ENCODE measurements at regions not wholly inside any gene's neighbourhood (a gene's known extent, or its start where the extent isn't known, plus 50 kb on each side); places are given as distances from the start of the nearest gene placed in this dataset.
"Not testable (repeated sequence)": the region's sequence is repeated elsewhere in the genome, so short reads cannot be mapped to it uniquely, and the experiment has no call there.

- no peak for DNase-seq (ENCODE audit: low read depth in 4 of 4, low spot score in 2 of 4)
Observed at GRCh38 chr3:176879710-176880109, 317.6 kb downstream of the TBL1XR1 start.

DNA sequence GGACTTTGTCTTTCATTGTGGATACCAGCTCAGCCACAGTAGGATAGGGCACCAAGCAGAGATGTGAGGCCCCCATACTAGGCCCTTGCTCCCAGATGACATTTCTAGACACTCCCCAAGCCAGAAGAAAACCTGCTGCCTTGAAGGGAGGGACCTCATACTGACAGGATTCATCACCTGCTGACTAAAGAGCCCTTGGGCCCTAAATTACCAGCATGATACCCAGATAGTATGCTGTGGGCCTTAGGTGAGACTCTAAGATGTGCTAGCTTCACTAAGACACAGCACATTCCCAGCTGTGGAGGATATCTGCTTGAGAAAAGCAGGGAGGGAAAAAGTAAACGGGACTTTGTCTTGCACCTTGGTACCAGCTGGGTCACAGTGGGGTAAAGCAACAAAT, 324.0 kb downstream of the TBL1XR1 start:
- no peak for DNase-seq (ENCODE audit: low read depth in 4 of 4, low spot score in 2 of 4)

- DNase-seq (ENCODE audit: low read depth in 4 of 4, low spot score in 2 of 4) = peak; percentile 18 to 36 (median 32)
Observed at GRCh38 chr3:176872771-176873209, 324.5 kb downstream of the TBL1XR1 start.

DNA sequence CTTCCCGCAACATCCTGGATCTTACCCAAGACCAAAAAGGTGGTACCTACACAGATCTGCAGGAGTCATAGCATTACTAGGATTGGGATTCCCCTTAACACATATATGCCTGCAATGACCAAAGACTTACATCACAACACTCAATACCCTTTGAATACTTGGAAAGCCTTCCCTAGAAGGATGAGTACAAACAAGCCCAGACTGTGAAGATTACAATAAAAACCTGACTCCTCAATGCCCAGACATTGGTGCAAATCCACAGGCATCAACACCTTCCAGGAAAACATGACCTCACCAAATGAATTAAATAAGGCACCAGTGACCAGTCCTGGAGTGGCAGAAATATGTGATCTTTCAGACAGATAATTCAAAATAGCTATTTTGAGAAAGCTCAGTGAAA, 326.8 kb downstream of the TBL1XR1 start:
- DNase-seq (ENCODE audit: low read depth in 4 of 4, low spot score in 2 of 4) = no peak

DNA sequence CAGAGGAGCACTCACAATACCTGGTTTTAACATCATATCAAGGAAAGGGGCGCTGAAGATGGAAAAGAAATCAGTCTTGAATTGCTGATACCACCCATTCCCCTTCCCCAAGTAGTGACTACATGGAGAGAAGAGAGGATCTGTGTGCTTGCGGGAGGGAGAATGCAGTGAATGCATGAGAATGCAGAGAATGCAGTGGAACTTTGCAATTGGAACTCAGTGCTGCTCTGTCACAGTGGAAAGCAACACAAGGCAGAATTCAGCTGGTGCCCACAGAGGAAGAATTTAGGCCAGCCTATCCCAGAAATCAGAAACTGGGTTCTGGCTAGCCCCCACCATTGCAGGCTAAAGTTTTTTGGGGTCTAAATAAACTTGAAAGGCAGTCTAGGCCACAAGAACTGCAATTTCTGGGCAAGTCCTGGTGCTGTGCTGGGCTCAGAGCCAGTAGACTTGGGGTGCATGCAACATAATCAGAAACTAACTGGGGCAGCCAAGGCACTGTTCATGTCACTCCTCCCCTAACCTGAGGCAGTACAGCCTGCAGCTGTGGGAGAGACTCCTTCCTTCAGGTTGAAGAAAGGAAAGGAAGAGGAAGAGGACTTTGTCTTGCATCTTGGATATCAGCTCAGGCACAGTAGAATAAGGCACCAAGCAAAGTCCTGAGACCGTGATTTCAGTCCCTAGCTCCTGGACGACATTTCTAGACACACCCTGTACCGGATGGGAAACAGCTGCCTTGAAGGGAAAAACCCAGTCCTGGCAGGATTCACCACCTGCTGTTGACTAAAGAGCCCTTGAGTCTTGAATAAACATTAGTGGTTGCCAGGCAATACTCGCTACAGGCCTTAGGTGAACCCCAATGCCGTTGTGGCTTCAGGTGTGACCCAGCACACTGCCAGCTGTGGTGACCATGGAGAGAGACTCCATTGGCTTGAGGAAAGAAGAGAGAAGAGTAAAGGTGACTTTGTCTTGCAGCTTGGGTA, 329.3 kb downstream of the TBL1XR1 start:
- DNase-seq (ENCODE audit: low read depth in 4 of 4, low spot score in 2 of 4) = no peak

- no peak for DNase-seq (ENCODE audit: low read depth in 4 of 4, low spot score in 2 of 4)
Observed at GRCh38 chr3:176861137-176861536, 336.1 kb downstream of the TBL1XR1 start.

- no peak for DNase-seq (ENCODE audit: low read depth in 4 of 4, low spot score in 2 of 4)
Observed at GRCh38 chr3:176856721-176857120, 340.6 kb downstream of the TBL1XR1 start.

- DNase-seq (ENCODE audit: low read depth in 4 of 4, low spot score in 2 of 4) = no peak
Observed at GRCh38 chr3:176855901-176856486, 341.3 kb downstream of the TBL1XR1 start.

GRCh38 chr3:176855213-176855612, 342.1 kb downstream of the TBL1XR1 start:
- no peak for DNase-seq (ENCODE audit: low read depth in 4 of 4, low spot score in 2 of 4)

DNA sequence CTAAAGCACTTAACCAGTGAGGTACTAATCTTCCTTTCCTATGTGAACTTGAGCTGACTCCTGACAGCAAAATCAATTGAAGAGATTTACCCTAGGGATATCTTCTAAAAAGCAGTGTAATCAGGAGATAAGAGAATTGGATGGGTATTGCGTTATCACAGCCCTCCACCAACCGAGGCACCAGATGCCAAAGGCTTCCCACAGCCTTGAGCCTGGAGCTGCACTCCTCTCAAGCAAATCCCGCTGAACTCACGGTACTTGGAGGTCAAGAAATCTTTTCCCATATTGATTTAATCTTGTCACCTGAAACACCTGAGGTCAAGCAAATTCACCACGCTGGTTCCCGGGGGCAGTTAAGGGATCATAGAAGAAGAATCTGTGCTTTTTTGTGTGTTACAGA, 346.8 kb downstream of the TBL1XR1 start:
- DNase-seq (ENCODE audit: low read depth in 4 of 4, low spot score in 2 of 4) = no peak

DNA sequence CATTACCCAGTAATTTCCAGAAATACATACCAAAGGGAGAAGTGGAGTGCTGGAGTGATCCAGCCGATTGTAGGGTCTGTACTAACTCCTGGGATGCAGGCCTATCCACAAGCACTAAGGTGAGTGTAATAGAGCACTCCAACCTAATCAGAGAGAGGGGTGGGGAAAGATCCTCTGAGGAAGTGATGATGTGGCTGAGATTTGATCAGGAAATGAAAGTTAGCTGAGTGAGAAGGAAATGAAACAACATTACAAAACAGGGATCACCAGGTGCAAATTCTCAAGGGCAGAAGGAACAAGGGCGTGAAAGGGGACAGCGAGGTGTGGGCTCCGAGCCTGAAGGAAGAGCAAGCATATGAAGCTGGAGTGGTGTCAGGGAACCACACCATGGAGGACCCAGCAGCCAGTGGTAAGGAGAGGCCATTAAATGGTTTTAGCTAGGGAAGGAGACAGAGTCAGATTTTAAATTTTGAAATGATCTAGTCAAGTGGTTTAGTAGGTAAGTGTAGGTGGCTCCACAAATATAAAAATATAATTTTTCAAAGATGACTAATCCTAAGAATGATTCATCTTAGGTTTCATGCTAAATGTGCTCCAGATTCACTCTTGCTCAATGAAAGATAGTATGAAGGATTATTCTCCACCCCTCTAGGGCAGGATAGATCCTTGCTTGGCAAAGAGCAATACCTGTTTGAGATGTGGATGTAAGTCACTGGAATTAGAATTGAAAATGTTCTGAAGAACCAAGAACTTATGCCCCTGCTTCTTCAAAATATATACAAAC, 348.7 kb downstream of the TBL1XR1 start:
- no peak for DNase-seq (ENCODE audit: low read depth in 4 of 4, low spot score in 2 of 4)

GRCh38 chr3:176842914-176843313, 354.4 kb downstream of the TBL1XR1 start:
- DNase-seq (ENCODE audit: low read depth in 4 of 4, low spot score in 2 of 4) = no peak

GRCh38 chr3:176840641-176841286, 356.5 kb downstream of the TBL1XR1 start:
- no peak for DNase-seq (ENCODE audit: low read depth in 4 of 4, low spot score in 2 of 4)

GRCh38 chr3:176839901-176840300, 357.4 kb downstream of the TBL1XR1 start:
- DNase-seq (ENCODE audit: low read depth in 4 of 4, low spot score in 2 of 4) = no peak

GRCh38 chr3:176839466-176839865, 357.8 kb downstream of the TBL1XR1 start:
- DNase-seq (ENCODE audit: low read depth in 4 of 4, low spot score in 2 of 4) = no peak

- DNase-seq (ENCODE audit: low read depth in 4 of 4, low spot score in 2 of 4) = not testable (repeated sequence)
Observed at GRCh38 chr3:176827244-176827643, 370.0 kb downstream of the TBL1XR1 start.

DNA sequence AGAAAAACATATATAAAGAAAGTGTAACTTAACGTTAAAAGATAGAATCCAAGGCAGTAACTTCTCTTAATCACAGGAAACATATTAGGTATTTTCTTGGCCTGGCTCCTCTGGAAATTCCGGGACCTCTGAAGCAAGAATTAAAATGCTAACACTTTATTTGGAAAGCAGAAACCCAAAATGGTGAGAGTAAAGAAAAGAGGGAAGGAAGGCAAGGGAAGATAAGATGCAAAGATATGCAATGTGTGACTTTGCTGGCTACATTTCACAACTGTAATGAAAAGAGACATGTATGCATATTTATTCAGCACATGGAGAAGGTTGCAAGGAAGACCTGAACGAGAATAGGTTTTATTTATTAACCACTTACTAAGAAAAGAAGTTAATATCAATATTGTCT, 372.5 kb downstream of the TBL1XR1 start:
- no peak for DNase-seq (ENCODE audit: low read depth in 4 of 4, low spot score in 2 of 4)

GRCh38 chr3:176820764-176821163, 376.5 kb downstream of the TBL1XR1 start:
- no peak for DNase-seq (ENCODE audit: low read depth in 4 of 4, low spot score in 2 of 4)

DNA sequence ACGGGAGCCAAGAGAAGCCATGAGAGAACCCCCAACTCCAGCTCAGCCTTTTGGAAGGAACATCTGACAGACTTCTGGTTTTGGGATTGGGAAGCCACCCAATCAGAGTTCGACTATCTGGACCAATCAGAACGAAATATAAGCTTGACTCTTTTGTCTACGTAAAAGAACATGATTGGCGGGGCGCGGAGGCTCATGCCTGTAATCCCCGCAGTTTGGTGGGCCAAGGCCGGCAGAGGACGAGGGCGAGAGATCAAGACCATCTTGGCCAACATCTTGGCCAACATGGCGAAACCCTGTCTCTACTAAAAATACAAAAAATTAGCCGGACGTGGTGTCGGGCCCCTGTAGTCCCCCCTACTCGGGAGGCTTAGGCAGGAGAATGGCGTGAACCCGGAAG, 380.3 kb downstream of the TBL1XR1 start:
- DNase-seq (ENCODE audit: low read depth in 4 of 4, low spot score in 2 of 4) = no peak

DNA sequence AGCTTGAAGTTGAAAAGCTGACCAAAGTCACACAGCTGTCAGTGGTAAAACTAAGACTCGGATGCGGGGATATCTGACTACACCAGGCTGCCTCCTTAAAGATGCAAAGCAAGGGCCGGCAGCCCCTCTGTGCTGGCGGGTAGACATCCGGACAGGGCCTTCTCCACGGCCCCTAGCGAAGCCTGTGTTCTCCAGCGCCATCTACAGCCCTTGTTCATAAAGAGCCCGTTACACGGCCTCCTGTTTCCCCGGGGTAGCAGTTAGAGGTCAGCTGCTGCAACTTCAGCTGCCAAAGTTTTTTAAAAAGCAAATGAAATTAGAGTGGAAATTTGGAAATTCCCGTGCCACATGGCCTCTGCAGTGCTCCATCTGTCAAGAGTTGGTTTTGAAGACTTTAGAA, 383.0 kb downstream of the TBL1XR1 start:
- peak in 3 of 4 donors; percentile 20 to 66 (median 38) for DNase-seq (ENCODE audit: low read depth in 4 of 4, low spot score in 2 of 4)

GRCh38 chr3:176807938-176808337, 389.3 kb downstream of the TBL1XR1 start:
- DNase-seq (ENCODE audit: low read depth in 4 of 4, low spot score in 2 of 4) = no peak

All from left renal cortex interstitium (tissue), 4 donors.